ENCODE measurements at regions not wholly inside any gene's neighbourhood (a gene's known extent, or its start where the extent isn't known, plus 50 kb on each side); places are given as distances from the start of the nearest gene placed in this dataset.
A peak's percentile ranks its signal among the peaks of the same experiment; 100 is the strongest.

DNA sequence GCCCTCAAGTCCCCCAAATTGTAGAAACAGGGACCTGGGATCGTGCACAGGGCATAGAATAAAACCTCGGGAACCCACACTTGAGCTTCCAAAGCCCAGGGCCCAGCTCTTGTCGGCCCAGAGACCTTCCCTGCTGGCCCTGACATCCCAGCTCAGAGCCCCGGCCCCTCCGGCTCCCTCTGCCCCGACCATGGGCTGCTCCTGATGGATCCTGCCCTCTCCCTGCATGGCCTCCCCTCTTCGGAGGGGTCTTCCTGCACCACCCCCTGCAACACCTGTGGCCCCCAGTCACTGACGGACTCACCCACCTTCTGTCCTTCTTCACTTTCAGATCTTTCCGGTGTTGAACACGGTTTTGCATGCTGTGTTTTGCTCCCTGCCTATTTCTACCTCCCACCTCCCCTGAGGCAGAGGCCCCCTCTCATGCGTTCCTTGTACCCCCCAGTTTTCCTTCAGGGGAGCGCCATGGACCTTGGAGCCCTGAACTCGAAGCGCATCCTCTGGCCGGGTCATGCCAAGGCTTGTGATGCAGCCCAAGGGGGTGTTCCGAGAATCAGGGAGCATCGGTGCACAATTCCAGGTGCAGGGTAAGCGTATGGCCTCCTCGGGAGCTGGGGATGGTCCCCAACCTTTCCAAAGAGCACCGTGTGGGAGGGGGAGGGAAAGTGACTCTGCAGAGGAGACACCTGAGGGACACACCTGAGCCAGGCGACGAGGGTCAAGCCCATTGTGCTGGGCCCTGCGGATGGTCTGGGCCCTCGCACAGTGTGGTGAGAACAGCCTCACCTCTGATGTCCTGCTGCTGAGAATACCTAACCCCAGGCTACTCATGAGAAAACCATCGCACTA is 666.4 kb downstream of the BRD1 start:
- in situ Hi-C loops (cut with HindIII; ENCODE audit: low pct_unique_long_range_greater_than_20kb, low sequenced_read_pairs) = no loop called here
- TF ChIP-seq JUND (IDR thresholded peaks at IDR 0.05; ENCODE audit: low read depth) = no peak
- no peak for DNase-seq (ENCODE audit: low read depth in 1 of 2, low spot score in 1 of 2)

DNA sequence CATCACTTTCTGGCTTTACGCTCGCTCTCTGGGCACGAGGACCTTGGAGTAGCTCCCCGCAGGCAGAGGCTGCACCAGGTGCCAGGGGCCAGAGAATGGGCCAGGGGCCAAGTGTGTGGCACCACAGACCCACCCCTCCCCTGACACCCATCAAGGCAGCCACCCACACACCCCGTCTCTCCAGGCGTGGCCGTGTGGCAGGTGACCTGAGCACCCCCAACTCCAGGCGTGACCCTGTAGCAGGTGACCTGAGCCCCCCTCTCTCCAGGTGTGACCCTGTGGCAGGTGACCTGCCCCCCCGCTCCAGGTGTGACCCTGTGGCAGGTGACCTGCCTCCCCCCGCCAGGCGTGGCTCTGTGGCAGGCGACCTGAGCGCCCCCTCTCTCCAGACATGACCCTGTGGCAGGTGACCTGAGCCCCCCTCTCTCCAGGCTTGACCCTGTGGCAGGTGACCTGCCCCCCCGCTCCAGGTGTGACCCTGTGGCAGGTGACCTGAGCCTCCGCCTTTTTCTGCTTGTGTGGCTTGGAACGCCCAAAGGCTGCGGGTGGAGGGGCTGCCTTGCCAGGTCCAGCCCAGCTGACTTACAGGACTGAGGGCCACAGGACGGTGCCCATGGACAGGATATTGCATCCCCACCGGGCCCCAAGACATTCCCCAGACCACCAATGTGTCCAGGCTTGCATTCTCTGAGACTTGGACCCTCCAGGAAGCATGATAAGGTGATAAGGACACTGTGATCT is 667.2 kb downstream of the BRD1 start:
- no peak for DNase-seq (ENCODE audit: low read depth in 1 of 2, low spot score in 1 of 2)
- in situ Hi-C loops (cut with HindIII; ENCODE audit: low pct_unique_long_range_greater_than_20kb, low sequenced_read_pairs) = no loop called here
- no peak for TF ChIP-seq JUND (IDR thresholded peaks at IDR 0.05; ENCODE audit: low read depth)

DNA sequence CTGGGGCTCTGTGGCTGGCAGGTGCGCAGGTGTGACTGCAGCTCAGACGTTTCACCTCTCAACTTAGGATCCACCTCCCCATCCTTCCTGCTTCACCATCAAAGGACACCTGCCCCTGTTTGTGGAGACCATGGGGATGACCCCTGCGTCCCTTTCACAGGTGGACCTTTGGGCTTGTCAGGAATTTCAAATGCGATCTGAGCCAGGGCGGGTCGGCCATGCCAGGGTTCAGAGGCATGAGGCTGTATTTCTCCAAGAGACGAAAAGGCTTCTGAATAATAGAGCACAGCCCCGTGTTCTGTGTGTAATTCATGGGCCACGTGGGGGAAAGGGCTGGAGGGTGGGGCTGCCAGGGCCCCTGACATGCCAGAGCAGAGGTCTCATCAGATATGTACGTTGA is 668.0 kb downstream of the BRD1 start:
- in situ Hi-C loops (cut with HindIII; ENCODE audit: low pct_unique_long_range_greater_than_20kb, low sequenced_read_pairs) = no loop called here
- DNase-seq (ENCODE audit: low read depth in 1 of 2, low spot score in 1 of 2) = no peak
- TF ChIP-seq JUND (IDR thresholded peaks at IDR 0.05; ENCODE audit: low read depth) = no peak

DNA sequence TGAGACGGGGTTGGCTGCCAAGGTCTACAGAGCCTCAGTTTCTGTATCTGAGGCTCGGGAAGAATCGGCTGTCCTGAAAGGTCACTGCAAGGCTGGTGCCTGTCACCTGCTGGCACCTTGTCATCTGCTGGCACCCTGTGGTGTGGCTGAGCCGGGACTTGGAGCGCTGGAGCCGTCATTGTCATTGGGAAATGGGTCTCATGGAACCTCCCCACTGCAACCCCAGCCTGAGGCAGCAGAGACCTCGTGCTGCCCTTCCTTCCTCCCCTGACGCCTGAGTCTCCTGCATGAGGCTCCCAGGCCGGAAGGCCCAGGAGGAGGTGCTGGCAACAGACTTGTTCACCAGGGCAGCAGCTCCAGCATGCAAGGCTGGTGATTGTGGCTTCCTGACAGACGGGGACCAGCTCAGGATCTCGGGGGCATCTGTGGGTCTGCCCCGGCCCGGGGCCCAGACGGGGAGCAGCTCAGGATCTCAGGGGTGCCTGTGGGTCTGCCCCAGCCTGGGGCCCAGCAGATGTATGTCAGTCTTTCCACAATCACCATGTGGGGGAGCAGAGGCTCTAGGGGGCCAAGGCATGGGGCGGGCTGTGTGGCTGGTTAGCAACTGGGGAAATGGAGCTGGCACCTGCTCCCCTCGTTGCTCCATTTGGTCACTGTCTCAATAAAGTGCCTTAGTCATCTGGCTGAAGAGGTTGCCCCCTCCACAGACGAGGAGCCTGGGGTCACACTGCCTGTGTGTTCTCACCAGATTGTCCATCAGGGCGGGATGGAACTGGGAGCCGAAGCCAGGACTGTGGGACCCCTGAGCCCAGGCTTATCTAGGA is 668.7 kb downstream of the BRD1 start:
- no peak for DNase-seq (ENCODE audit: low read depth in 1 of 2, low spot score in 1 of 2)
- in situ Hi-C loops (cut with HindIII; ENCODE audit: low pct_unique_long_range_greater_than_20kb, low sequenced_read_pairs) = no loop called here
- TF ChIP-seq JUND (IDR thresholded peaks at IDR 0.05; ENCODE audit: low read depth) = no peak

DNA sequence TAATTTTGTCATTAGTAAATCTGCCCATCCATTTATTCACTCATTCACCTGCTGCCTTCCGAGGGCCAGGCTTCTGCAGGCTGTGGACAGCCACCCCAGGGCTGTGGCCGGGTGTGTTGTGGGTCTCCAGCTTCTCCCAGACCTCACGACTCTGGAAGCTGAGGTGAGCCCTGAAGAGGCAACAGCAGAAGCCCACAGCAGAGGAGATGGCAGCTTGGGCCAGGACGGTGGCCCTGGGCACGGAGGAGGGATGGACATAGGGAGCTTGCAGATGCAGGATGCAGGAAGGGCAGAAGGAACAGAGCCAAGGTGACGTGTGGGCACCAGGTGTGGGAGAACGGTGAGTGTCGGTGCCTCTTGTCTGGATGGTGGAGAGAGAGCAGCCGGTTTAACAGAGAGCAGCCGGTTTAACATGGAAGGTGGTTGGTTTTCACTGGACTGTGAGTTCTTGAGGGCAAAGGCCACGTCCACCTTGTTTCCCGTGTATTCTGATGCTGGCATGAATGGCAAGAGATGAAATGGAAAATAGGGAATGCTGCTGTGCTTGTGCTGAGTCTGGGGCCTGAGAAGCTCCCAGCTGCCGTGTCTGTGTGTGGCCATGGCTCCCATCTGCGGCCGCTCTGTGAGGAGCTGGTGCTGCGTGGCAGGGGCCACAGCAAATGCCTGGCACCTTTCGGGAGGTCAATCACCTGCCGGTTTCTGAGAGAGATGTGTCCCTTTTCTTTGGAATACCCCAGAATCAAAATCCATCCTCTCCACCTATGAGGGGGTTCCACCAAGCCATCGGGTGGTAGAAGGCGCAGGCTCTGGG is 669.9 kb downstream of the BRD1 start:
- in situ Hi-C loops (cut with HindIII; ENCODE audit: low pct_unique_long_range_greater_than_20kb, low sequenced_read_pairs) = no loop called here
- TF ChIP-seq JUND (IDR thresholded peaks at IDR 0.05; ENCODE audit: low read depth) = no peak
- no peak for DNase-seq (ENCODE audit: low read depth in 1 of 2, low spot score in 1 of 2)

DNA sequence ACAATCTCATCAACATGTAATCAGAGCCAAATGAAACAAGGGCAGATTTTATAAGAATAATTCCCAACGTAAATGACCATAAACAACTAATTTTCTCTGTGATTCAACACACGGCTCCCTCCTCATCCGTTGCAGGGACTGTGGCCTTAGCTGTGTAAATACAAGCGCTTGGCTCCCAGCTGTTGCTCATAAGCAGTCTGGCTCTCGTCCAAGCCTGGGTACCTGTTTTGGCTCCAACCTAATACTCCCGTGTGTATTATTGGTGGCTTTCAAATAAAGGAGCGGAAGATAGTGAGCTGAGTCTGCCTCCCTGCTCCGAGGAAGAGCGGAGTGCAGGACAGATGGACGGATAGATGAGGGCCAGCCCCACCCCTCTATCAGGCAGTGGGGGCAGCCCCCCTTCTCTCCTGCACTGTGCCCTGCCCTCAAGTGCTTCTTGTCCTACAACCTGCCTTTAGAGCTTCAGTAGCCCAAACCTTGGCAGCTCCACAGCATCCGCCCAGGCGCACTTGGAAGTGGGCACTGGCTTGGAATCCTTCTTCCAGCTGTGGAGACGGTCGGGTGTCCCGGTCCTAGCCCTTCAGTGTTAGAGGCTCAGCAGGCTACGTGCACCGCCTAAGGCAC is 670.9 kb downstream of the BRD1 start:
- TF ChIP-seq JUND (IDR thresholded peaks at IDR 0.05; ENCODE audit: low read depth) = no peak
- in situ Hi-C loops (cut with HindIII; ENCODE audit: low pct_unique_long_range_greater_than_20kb, low sequenced_read_pairs) = no loop called here
- DNase-seq (ENCODE audit: low read depth in 1 of 2, low spot score in 1 of 2) = peak in 1 of 2 experiments; percentile 4

DNA sequence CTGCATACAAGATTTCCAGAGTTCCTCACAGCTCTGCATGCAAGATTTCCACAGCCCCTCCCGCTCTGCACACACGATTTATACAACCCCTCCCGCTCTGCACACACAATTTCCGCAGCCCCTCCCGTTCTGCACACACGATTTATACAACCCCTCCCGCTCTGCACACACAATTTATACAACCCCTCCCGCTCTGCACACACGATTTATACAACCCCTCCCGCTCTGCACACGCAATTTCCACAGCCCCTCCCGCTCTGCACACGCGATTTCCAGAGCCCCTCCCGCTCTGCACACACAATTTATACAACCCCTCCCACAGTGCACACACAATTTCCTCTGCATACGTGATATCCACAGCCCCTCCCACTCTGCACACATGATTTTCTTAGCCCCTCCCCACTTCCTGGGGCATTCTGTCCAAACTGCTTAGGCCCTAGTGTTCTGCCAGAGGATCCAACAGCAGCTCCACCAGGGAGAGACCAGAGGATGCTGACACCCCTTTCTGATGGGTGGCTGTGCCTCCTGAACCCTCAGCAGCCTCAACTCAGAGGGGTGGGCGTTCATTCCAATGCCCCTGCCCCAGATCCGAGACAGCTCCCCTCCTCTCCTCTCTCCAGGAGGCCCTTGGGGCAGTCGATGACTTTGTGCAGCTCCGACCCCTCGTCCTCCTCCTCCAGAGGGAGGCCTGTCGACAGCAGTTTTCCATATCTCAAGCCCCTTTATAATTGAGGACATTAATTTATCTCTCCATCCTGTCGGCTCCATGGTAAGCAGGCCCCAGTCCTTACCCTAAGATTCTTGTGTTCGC is 671.7 kb downstream of the BRD1 start:
- no peak for DNase-seq (ENCODE audit: low read depth in 1 of 2, low spot score in 1 of 2)
- no peak for TF ChIP-seq JUND (IDR thresholded peaks at IDR 0.05; ENCODE audit: low read depth)
- in situ Hi-C loops (cut with HindIII; ENCODE audit: low pct_unique_long_range_greater_than_20kb, low sequenced_read_pairs) = no loop called here

DNA sequence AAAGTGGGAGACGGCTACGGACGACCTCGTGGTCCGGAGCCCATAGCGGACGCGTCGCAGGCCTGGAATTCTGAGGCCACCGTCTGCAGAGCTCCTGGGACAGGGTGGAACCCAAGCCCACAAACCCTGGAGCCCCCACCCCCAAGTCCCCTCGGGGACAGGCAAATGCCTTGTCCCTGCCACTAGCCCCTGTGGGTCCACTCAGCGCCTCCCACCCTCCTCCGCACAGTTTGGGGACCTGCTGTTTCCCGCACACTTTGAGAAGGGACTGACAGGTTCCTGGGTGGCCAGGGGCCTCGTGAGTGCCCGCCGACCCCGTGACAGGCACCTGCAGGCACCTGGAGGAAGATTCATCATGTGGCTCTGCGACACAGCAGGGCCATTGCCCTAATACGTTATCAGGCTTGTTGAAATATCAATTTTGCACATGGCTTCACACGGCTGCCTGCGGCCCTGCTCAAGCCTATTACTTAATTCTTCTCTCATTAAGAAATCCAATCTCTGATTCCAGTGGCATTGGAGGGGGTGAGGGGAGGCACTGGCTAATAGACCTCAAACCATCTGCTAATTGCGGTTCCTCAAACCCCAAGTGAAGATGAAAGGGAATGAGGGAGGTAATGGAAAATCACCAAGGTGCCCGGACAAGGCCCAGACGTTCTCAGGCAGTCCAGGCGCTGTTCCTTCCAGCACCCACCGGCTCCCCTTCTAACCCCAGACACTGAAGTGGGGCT is 672.5 kb downstream of the BRD1 start:
- no peak for TF ChIP-seq JUND (IDR thresholded peaks at IDR 0.05; ENCODE audit: low read depth)
- no peak for DNase-seq (ENCODE audit: low read depth in 1 of 2, low spot score in 1 of 2)
- in situ Hi-C loops (cut with HindIII; ENCODE audit: low pct_unique_long_range_greater_than_20kb, low sequenced_read_pairs) = no loop called here

DNA sequence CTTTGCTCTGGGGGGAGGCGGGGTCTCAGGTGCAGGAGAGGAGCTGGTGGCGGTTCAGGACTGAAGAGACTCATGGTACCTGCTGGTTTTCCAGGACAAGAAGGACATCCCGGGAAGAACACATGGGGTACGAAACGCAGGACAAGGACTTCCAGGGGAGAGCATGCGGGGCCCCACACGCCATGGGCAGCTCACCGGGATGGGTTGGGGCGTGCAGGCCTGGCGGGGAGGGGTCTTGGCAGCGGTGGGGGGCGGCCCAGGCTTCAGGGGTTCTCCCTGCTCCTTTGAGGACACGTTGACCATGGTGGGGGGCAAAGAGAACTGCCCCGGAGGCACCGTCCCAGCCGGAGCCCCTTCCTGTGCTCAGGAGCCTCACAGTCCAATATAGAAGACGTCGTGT is 673.2 kb downstream of the BRD1 start:
- no peak for TF ChIP-seq JUND (IDR thresholded peaks at IDR 0.05; ENCODE audit: low read depth)
- in situ Hi-C loops (cut with HindIII; ENCODE audit: low pct_unique_long_range_greater_than_20kb, low sequenced_read_pairs) = no loop called here
- DNase-seq (ENCODE audit: low read depth in 1 of 2, low spot score in 1 of 2) = no peak

DNA sequence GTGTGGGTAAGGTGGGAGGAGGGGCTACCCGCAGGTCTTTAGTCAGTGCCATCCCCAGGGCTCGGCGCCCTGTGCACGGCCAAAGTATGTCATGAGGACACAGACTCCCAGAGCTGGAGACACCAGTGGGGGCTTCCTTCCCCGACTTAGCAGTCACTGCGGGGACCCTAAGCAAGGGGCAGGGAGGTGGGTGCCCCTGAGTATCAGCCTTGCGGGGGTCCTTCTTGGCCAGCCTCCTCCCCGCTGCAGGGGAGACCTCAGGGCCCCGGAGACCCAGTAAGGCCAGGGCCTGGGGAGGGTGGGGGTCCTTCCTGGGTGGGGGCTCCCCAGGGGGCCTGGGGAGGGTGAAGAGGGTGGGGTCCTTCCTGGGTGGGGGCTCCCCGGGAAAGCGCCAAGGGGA is 673.8 kb downstream of the BRD1 start:
- no peak for DNase-seq (ENCODE audit: low read depth in 1 of 2, low spot score in 1 of 2)
- no peak for TF ChIP-seq JUND (IDR thresholded peaks at IDR 0.05; ENCODE audit: low read depth)
- in situ Hi-C loops (cut with HindIII; ENCODE audit: low pct_unique_long_range_greater_than_20kb, low sequenced_read_pairs) = no loop called here
